ENCODE measurements at regions not wholly inside any gene's neighbourhood (a gene's known extent, or its start where the extent isn't known, plus 50 kb on each side); places are given as distances from the start of the nearest gene placed in this dataset.
"Not testable (repeated sequence)": the region's sequence is repeated elsewhere in the genome, so short reads cannot be mapped to it uniquely, and the experiment has no call there.

GRCh38 chr21:35469498-35469897 lies 420.4 kb upstream of the RUNX1 start:
- H3K4me3 ChIP-seq, result no peak overlapping the region
- no peaks in the 10 kb centered on the region for H3K4me1 ChIP-seq
- ATAC-seq (ENCODE audit: low FRiP score in 2 of 2) (no peak), DNase-seq (no peak)
- 88 to 92% methylated on average over 1 of the region's 1 CpG for WGBS, 2 donors
- no peak overlapping the region for H3K27ac ChIP-seq
- H3K27me3 ChIP-seq, result no peaks in the 10 kb centered on the region
- no peaks in the 10 kb centered on the region for H3K9me3 ChIP-seq
- TF ChIP-seq, protein P1, sequence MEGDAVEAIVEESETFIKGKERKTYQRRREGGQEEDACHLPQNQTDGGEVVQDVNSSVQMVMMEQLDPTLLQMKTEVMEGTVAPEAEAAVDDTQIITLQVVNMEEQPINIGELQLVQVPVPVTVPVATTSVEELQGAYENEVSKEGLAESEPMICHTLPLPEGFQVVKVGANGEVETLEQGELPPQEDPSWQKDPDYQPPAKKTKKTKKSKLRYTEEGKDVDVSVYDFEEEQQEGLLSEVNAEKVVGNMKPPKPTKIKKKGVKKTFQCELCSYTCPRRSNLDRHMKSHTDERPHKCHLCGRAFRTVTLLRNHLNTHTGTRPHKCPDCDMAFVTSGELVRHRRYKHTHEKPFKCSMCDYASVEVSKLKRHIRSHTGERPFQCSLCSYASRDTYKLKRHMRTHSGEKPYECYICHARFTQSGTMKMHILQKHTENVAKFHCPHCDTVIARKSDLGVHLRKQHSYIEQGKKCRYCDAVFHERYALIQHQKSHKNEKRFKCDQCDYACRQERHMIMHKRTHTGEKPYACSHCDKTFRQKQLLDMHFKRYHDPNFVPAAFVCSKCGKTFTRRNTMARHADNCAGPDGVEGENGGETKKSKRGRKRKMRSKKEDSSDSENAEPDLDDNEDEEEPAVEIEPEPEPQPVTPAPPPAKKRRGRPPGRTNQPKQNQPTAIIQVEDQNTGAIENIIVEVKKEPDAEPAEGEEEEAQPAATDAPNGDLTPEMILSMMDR (IDR thresholded peaks at IDR 0.05), result no peak
- no peak for TF ChIP-seq EP300 (IDR thresholded peaks at IDR 0.05)
- no peak for TF ChIP-seq POLR2AphosphoS5 (IDR thresholded peaks at IDR 0.05)
- TF ChIP-seq POLR2A (IDR thresholded peaks at IDR 0.05), result no peak
- H3K36me3 ChIP-seq, result no peaks in the 10 kb centered on the region

- H3K4me3 ChIP-seq, result no peak overlapping the region
- no peaks in the 10 kb centered on the region for H3K27me3 ChIP-seq
- no peak for TF ChIP-seq EP300 (IDR thresholded peaks at IDR 0.05)
- TF ChIP-seq, protein P1 (IDR thresholded peaks at IDR 0.05), result no peak
- no peak for TF ChIP-seq POLR2AphosphoS5 (IDR thresholded peaks at IDR 0.05)
- TF ChIP-seq POLR2A (IDR thresholded peaks at IDR 0.05), result no peak
- no peaks in the 10 kb centered on the region for H3K9me3 ChIP-seq
- H3K4me1 ChIP-seq, result no peaks in the 10 kb centered on the region
- DNase-seq, result no peak
- 61 to 68% methylated on average over 5 of the region's 5 CpGs for WGBS, 2 donors
- no peaks in the 10 kb centered on the region for H3K36me3 ChIP-seq
- ATAC-seq (ENCODE audit: low FRiP score in 2 of 2), result no peak
- H3K27ac ChIP-seq, result no peak overlapping the region
Measured at GRCh38 chr21:35468991-35469390, 419.9 kb upstream of the RUNX1 start.

DNA sequence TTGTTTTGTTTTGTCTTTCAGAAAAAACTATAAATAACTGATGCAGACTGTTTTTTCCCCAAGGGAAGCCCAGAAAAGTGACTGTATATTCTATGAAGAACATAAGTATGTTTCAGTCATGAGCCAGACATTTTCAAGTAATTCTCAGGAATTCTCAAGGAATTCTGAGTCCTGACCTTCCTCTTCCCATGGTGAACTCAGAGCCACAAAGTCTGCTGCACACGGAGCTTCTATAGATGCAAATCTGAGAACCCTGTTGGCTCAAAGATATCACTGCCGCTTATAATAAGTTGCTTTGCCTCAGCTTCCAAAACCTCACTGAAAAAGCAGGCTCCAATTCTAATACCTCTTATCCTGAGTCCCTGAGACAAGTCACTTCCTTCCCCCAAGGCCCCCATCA lies 418.5 kb upstream of the RUNX1 start:
- H3K27ac ChIP-seq, result no peak overlapping the region
- no peak for ATAC-seq (ENCODE audit: low FRiP score in 2 of 2)
- 83 to 86% methylated on average over 2 of the region's 2 CpGs for WGBS, 2 donors

DNA sequence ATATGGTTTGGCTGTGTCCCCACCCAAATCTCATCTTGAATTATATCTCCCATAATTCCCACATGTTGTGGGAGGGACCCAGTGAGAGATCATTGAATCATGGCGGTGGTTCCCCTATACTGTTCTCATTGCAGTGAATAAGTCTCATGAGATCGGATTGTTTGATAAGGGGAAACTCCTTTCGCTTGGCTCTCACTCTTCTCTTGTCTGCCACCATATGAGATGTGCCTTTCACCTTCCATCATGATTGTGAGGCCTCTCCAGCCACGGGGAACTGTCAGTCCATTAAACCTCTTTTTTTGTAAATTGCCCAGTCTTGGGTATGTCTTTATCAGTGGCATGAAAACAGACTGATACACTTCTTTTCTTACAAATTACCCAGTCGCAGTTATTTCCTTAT lies 417.6 kb upstream of the RUNX1 start:
- not testable (repeated sequence) for ATAC-seq (ENCODE audit: low FRiP score in 2 of 2); H3K4me1 ChIP-seq; H3K9me3 ChIP-seq; H3K27ac ChIP-seq; H3K36me3 ChIP-seq; H3K4me3 ChIP-seq; H3K27me3 ChIP-seq; DNase-seq
- 91 to 93% methylated on average over 5 of the region's 5 CpGs for WGBS, 2 donors

More for the DNA sequence above, 418.5 kb upstream of the RUNX1 start:
- H3K4me1 ChIP-seq, result no peaks in the 10 kb centered on the region
- H3K4me3 ChIP-seq, result no peak overlapping the region
- TF ChIP-seq, protein P1 (IDR thresholded peaks at IDR 0.05), result no peak
- TF ChIP-seq POLR2A (IDR thresholded peaks at IDR 0.05) (no peak), EP300 (IDR thresholded peaks at IDR 0.05) (no peak), POLR2AphosphoS5 (IDR thresholded peaks at IDR 0.05) (no peak)
- H3K36me3 ChIP-seq, result no peaks in the 10 kb centered on the region
- no peaks in the 10 kb centered on the region for H3K9me3 ChIP-seq
- no peaks in the 10 kb centered on the region for H3K27me3 ChIP-seq
- no peak for DNase-seq

DNA sequence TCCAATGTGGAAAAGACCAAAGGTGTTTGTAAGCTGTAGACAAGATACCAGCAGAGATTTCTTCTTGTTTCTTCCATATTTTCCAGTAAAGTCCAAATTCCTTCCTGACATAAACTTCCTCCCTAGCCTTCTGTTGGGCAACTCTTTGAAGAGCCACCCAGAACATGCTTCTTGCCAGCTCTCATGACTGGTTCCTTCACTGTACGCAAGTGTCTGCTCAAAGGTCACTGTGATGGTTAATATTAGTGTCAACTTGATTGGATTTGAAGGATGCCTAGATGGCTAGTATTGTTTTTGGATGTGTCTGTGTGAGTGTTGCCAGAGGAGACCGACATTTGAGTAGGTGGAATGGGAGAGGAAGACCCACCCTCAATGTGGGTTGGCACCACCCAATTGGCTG lies 416.6 kb upstream of the RUNX1 start:
- peak in 1 of 2 donors; percentile 28 for DNase-seq
- Histone ChIP-seq H3K4me1 (no peaks in the 10 kb centered on the region), H3K4me3 (no peak overlapping the region), H3K36me3 (no peaks in the 10 kb centered on the region), H3K9me3 (no peaks in the 10 kb centered on the region), H3K27ac (no peak overlapping the region), H3K27me3 (no peaks in the 10 kb centered on the region)
- TF ChIP-seq, protein P1 (IDR thresholded peaks at IDR 0.05), result no peak
- TF ChIP-seq EP300 (IDR thresholded peaks at IDR 0.05) (no peak), POLR2A (IDR thresholded peaks at IDR 0.05) (no peak), POLR2AphosphoS5 (IDR thresholded peaks at IDR 0.05) (no peak)
- WGBS, 2 donors, result 78 to 85% methylated on average over 2 of the region's 2 CpGs
- ATAC-seq (ENCODE audit: low FRiP score in 2 of 2), result peak in 1 of 2 donors; percentile 53

Data from upper lobe of left lung (tissue), 6 donors.